Stimulated activated CD4-positive, alpha-beta T cell treated with anti-CD3 and anti-CD28 coated beads, Interleukin-1b, Interleukin-23, amount 100 ng/mL, for 24 hours (primary cell): ENCODE measurements at regions not wholly inside any gene's neighbourhood (a gene's known extent, or its start where the extent isn't known, plus 50 kb on each side); places are given as distances from the start of the nearest gene placed in this dataset.

Experiments
- DNase-seq, 4 experiments: peaks; one replicate each; pipeline ENCODE4 v3.0.0-alpha.2; 2020; ENCODE audit warnings: low read depth in 4 of 4, low spot score in 1 of 4

DNA sequence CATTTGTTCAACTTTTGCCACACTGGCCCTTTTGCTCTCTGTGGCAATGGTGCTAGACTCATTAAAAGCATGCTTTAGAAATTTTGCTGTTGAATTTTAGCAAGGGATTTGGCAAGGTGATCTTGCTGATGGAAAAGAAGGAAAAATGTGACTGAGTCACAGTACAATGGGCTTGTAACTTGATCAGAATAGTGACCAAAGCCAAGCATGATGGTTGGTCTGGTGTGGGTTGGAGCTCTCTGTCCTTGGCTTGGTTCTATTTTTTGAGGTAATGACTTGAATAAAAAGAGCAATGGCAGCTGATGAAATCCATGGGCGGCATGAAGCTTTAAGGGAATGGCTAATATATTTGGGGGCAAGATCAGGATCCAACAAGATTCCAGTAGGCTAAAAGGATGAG is 114.4 kb upstream of the ZNF366 start:
- DNase-seq, result no peak

DNA sequence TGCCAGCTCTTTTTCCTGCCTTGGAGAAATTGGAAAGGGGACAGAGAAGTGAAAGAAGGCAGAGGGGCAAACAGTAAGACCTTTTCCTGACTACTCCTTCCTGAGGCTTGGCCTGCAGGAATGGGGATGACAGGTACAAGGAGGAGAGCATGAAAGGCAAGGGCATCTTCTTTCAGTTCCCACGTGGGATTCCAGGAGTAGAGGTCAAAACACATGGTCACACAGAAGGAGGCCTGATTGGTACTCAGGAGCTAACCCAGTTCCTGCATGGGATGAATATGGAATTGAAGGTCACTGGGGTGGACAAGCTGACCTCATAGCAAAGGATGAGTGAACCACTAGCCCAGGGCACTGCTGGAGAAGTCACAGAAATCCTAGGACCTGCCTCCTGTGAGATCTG is 112.5 kb upstream of the ZNF366 start:
- no peak for DNase-seq

DNA sequence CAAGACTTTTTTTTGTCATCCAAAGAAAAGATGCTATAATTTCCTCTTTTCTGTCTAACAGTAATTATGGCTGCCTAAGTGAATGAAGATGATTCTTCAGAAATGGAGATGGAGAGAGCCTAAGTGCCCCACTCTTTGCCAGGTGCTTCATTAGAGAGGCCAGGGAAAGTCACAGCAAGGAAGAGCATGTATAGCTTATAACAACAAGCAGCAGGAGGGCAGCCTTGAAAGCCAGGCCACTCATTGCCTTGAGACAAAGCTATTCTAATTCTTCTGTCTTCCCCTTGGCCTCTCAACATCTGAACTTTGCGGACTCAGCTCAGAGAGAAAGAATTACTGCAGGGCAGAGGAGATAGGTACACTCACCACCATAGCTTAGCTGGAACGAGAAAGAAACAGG is 112.0 kb upstream of the ZNF366 start:
- no peak for DNase-seq

DNA sequence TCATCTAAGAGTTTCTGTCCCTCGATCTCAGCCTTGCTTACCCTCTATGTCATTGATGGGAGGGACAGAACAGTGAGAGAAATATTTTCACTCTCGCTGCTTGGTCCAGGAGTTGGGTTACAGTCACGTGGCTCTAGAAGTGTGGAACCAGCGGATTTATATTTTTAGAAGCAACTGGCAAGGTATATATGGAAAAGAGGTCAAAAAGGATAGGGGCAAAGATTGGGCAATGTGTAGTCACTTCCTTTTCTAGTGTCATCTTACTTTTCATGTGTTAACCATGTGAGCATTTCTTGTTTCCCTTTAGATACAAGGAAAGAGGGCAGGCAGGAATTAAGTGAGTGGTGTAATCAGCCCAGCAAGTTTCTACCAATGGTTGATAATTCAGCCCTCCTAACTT is 111.5 kb upstream of the ZNF366 start:
- no peak for DNase-seq

DNA sequence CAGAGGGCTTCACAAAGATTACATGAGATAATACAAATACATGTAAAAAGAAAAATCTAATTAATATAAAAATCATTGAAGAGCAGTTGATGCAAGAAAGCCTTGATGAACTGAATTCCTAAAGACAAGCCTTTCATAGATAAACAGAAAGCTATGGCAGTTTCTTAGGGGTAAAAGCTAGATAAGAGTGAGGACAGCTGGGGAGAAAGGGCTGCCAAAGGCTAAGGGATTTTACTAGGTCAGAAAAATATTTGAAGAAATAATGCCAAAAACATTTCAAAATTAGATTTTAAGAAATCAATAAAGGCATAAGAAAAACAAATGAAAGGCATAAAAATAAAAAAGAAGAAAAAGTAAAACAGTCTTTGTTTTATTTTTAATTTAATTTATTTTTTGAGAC is 107.9 kb upstream of the ZNF366 start:
- no peak for DNase-seq

DNA sequence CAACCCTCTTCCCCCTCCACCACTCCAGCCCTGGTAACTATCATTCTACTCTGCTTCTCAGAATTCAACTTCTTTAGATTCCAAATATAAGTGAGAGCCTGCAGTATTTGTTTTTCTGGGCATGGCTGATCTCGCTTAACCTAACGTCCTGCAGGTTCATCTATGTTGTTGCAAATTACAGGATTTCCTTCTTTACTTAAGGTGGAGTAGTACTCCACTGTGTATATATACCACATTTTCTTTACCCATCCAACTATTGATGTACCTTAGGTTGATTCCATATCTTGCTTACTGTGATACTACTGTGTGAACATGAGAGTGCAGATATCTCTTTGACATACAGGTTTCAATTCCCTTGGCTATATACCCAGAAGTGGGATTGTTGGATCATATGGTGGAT is 106.3 kb upstream of the ZNF366 start:
- DNase-seq, result no peak

DNA sequence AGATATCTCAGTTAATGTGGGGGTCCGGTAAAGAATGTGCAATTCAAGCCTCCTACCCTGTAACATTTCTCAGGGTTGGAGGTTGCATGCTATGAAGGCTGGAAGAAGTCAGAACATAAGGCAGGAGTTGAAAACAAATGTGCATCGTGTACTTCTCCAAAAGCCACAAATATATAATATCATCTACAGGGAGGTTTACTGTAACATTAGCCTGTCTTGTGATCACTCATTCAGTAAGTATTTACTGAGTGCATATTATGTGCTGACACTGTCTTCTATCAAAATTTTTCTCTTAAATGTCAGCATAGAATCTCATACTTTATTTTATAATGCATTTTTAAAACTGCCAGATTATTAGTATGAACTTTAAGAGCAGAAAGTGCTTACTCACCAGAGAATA is 105.6 kb upstream of the ZNF366 start:
- no peak for DNase-seq

DNA sequence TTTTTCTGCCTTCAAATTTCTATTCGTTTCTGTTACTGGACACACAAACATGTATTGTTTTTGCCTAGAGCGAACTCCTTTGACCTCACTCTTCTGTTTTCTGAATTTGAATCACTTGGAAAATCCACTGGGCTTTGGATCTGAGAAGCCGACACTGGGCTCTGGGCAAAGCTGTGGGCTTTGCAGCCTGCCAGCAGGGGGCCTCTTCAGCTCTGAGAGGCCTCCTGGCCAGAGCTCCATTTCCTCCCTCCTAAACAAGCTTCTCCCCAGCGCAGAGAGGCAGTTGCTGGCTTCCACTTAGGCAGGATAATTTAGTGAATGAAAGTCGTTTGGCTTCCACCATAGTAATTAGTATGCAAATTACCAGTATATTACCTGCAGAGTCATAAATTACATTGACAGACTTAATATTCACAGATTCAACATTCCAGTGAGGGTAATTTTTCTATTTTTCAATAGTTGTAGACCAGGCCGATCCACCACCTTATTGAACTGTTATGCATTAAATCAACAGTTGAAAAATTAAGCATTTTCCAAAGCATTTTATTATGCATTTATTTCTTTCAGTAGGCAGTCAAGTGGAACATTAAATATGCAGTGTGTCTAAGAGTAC is 104.0 kb upstream of the ZNF366 start:
- peak; percentile 11 to 24 (median 20) for DNase-seq

DNA sequence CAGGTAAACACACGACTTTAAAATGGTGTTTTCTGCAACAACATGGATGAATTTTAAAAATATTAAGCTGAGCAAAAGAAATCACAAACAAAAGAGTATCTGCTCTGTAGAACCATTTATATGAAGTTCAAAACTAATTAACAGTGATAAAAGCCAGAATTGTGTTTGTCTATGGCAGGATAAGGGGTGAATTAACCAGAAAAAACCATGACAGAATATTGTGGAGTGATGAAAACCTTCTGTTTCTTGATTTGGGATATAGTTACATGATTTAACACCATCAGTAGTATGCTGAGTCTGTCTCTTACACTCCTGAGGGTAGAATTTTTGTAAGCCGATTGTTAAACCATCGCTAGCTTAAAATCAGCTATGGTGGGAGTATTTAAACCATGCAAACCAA is 101.7 kb upstream of the ZNF366 start:
- no peak for DNase-seq

DNA sequence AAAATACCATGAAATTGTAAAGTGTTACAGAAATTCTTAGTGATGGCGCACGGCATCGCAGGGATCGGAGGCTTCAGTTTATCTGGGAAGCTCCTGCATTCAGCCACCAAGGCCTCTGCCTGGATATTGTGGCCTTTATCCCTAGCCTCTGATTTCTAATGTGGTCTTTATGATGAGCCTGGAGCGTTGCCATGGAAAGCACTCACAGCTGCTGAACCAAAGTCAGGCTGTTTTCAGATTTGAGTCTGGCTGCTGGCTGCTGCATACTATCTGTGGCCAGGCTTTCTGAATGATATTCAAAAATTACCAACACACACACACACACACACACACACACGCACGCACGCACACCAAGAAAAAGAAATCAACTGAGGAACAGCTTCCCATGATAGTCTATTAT is 101.1 kb upstream of the ZNF366 start:
- no peak for DNase-seq

DNA sequence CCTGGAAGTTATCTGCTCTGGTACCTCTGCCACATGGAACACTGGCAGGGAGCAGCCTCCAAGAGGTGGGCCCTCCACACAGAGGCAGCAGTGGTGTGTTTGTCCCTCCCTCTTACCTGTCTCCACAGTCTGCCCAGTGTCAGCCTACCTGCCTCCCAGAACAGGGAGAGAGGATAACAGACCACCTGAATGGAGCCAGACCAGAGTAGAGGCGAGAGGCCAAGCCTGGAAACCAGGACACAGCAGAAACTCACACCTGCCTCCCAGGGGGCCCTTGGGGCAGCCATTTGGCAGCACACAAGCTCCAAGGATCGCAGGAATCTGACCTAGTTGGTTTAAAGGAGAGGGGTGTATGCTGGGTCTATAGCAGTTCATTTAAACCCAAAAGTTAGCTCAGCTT is 100.2 kb upstream of the ZNF366 start:
- no peak for DNase-seq

DNA sequence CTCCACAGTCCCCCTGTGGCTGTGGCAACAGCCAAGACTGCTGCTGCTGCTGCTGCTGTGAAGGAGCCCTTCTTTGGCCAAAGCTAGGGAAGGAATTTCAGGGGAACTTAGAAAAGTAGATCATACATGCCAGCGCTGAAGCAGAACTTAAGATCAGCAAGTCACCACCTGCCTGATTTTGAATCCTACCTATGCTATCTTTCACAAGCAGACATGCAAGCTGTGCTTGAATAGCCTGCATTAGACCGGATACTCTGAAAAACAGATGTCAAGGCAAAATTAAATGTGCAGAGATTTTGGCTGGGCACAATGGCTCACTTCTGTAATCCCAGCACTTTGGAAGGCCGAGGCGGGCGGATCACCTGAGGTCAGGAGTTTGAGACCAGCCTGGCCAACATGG is 99.3 kb upstream of the ZNF366 start:
- DNase-seq, result no peak

DNA sequence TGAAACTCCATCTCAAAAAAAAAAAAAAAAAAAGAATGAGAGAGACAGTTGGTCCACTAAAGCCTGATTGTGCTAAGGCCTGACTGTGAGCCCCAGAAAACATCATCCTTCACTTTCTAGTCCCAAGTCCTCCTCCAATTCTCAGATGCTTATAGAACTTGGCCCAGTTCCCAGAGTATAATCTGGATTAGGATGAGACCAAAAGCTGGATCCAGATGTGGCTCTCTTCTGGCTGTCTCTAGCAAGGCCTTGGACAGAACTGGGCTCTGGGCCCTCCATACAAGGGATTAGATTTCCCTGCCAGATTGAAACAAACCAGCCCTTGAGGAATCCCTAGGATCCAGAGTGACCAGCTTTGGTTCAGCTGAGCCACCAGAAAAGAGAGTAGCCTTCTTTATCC is 98.4 kb upstream of the ZNF366 start:
- DNase-seq, result no peak

DNA sequence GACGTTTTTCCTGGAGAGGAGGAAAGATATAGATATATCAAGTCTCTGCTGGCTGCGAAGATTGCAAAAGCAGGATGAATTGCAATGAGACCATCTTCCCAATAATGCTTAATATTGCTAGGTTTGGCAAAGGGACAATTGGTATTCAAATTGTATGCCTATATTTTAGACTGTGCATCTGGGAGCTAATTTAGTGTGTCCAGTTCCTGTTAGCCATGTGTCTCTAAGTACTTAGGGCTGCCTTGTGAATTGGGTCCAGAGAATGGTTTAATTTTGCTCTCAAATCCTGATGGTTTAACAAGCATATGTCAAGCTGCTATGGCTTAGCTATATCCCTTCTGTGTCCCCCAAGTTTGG is 97.6 kb upstream of the ZNF366 start:
- no peak for DNase-seq

DNA sequence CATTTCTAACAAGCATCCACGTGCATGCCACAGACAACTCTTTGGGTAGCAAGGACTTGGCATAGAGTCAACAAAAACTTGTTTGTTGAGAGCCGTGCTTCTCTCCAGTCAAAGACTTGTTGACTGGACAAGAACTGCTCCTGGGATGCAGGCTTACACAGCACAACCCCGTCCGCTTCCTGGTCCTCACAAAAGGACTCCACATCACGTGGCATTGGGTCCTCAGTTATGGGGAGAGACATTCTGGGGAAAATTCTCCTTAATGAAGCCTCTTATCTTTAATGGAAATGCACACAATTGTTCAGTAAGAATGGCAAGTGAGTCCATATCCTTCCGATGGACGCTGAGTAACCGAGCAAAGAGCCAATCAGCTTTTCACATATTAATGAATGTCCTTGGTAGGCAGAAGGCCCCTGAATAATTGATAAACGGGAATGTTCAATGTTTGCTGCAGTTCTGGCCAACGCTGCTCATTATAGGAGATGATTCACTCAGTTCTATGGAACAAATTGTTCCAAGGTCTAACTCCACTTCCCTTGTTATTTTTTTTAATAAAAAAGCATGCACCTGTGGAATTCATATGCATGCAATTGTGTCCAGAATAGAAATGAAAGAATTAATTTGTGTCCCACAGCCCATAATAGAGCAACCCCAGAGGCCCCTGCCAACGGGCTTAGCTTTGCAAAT is 97.0 kb upstream of the ZNF366 start:
- DNase-seq, result no peak

DNA sequence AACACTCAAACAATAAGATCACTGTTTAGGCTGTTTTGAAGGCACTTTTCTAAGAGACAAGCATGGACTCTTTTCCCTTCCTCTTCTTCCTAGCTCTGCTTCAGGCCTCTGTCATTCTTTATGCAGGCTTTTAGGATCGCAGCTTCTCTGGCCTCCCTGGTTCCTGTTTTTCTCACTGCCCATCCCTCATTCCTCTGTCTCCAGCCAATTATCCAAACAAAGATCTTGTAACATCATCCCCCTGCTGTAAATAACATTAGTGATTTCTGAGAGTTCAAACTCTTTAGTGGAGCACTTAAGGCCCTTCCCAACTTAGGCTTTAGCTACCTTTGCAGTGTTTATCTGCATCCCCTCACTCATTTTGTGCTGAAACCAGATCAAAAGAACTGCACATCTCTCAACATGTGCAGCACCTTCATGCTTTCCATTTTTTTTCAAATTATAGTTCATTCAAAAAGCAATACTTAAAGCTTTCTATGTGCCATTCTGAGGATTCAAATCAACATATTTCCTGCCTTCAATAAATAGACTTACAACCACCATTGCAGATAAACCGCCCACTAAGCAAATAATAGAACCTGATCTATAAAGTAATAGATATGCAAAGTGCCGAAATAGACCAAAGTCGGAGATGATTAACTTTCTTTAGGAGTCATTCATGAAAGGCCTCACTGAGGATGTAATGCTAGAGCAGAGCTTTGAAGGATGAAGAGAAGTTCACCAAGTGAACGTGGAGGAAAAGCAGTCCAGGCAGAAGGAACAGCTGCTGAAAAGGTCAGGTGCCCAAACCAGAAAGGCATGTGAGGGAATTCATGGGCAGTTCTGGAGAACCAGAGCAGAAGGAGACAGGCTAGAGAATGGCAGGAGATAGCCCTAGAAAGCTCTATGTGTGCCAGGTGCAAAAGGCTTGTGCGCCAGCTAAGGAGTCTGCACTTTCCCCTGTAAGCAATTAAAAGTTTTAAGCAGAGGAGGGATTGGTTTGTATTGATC is 95.8 kb upstream of the ZNF366 start:
- DNase-seq, result no peak

DNA sequence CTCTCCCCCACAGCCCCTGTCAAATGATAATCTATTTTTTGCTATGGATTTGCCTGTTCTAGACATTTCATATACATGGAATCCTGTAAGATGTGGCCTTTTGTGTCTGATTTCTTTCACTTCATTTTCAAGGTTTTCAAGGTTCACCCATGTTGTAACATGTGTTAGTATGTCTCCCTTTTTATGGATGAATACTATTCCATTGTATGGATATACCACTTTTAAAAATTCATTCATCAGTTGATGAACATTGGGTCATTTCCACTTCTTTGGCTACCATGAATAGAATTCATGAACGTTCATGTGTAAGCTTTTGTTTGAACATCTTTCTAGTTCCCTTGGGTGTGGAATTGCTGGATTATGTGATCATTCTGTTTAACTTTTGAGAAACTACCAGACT is 94.7 kb upstream of the ZNF366 start:
- no peak for DNase-seq

DNA sequence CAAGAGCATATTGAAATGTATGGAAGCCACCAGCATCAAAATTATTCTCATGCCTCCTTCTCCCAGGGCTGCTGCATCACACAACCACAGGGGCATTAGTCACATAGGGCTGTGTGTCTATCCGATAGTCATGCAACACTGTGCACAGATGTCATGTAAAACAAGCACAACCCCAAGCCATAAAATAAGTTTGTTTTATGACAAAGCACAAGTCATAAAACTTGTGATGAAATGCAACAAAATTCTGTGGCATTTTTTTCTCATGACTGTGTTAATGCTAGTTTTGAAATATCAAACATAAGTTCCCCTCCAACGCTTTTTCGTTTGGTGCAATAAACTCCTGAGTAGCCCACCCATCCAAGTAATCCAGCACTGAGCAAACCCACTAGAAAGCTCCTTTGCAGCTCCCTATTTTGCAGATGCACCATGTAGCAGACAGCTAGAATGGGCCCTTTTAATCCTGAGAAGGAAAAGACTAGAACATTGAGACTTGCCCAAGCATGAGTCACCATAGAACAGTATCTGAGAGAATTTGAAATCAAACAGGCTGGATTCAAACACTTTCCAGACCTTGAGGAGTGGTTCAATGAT is 93.3 kb upstream of the ZNF366 start:
- no peak for DNase-seq

DNA sequence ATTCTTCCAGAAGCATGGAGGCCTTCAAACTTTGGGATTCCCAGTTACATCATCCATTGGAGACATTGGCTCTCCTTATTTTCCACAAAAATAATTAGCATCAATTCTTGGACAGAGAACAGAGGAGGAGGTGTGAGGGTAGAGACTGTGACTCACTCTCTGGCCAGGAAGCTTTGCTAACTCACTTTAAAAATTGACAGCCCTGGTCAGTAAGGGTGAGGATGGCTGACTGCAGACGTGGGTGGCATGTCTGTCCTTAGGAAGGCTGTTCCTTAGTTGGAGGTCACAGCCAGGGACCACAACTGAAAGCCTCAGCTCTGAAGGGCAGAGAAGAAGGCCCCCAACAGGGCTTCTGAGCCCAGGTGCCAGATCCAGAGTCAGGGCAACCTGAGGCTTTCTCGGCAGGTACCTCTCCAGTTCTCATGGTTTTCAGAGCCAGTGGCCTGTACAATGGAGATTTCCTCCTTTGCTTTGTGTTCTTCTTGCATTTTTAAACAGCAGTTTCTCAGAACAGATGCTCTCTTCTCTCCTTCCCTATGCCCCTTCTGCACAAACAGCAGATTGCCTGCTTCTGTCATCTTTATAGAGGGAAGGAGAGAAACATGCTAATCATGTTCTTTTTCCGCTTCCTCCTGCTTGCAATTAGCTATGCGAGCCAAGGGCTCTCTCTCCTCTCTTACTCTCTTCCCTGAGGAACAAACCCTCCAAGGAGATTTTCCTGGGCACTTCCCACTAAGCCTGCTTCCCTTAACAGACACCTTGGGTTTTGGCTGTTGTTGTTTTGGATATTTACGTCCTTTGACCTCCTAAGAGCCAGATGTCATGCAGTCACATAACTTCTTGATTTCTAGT is 92.5 kb upstream of the ZNF366 start:
- DNase-seq, result no peak

DNA sequence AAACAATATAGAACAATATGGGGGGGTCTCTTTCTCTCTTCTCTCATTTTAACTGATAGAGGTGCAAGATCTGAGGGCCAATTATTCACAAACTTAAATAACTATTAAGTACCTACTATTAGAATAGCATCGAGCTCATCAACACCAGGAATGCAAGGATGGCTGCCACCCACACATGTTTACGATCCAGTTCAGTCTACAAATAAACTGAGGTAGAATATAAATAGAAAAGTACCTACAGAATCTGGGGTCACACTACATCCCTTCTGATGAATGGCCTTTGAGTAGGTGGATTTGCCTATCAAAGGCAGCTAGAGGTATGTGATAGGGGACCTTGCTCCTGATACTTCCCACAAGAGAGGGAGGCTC is 91.8 kb upstream of the ZNF366 start:
- no peak for DNase-seq
